GM12873 (cell line): ENCODE measurements at regions not wholly inside any gene's neighbourhood (a gene's known extent, or its start where the extent isn't known, plus 50 kb on each side); places are given as distances from the start of the nearest gene placed in this dataset.

Source experiments
- TF ChIP-seq, protein P1 (sequence below): IDR thresholded peaks from 2 replicates; pipeline ENCODE4 v1.5.1; 2012; ENCODE audit warnings: low read depth, mild to moderate bottlenecking, moderate library complexity, low read length, control low read depth; ENCODE audit not compliant: insufficient read depth; ENCODE audit errors: missing control alignments

DNA sequence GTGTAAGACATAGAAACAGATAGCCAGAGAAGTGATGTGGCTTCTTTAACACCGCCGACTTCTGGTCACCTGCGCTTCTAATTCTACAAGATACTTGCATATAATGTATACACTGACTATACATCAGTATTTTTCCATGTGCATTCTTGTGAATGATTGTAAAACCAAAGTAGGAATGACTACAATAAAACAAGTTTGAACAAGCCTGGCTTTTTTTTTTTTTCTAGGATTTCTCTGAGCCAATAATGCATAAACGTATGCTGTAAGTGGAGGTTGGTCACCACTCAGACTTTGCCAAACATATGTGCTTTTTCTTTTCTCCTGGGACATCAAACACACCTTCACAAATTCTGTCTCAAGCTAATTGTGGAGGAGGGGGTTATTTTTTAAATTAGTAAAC, 237.8 kb upstream of the KIRREL3 start:
- TF ChIP-seq, protein P1, sequence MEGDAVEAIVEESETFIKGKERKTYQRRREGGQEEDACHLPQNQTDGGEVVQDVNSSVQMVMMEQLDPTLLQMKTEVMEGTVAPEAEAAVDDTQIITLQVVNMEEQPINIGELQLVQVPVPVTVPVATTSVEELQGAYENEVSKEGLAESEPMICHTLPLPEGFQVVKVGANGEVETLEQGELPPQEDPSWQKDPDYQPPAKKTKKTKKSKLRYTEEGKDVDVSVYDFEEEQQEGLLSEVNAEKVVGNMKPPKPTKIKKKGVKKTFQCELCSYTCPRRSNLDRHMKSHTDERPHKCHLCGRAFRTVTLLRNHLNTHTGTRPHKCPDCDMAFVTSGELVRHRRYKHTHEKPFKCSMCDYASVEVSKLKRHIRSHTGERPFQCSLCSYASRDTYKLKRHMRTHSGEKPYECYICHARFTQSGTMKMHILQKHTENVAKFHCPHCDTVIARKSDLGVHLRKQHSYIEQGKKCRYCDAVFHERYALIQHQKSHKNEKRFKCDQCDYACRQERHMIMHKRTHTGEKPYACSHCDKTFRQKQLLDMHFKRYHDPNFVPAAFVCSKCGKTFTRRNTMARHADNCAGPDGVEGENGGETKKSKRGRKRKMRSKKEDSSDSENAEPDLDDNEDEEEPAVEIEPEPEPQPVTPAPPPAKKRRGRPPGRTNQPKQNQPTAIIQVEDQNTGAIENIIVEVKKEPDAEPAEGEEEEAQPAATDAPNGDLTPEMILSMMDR, result no peak

DNA sequence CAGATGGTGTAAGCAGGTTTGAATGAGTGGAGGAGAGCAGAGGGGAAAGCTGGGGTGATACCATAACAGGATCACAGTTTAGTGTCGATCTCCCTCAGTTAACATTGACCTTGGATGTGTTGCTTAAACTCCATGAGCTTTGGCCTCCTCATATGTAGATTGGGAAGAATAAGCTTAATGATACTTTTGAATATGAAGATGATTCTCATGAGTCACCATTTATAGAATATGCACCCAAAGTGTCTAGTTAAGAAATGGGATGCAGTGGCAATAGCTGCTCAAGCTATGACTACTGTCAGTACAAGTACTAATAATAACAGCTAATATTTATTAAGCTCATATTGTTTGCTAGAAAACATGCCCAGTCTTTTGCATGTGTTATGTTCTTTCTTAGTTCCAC, 236.2 kb upstream of the KIRREL3 start:
- TF ChIP-seq, protein P1, result no peak

DNA sequence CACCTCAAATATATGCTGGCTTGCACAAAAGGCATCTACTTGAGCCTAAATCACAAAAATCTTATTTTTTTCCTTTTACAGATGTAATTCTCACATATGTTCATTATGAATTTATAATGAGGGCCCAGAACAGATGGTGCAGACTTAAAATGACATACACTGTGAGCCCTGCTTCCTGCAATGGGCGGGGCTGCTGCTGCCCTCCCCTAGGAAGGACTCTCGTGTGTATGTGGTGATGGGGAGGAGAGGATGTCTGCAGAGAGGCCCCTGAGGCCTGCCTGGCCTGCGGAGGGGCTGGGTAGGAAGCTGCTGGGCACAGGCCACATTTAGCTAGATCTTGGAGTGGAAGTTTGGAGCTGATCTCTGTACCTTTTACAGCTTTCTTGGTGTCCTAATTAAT, 233.4 kb upstream of the KIRREL3 start:
- TF ChIP-seq, protein P1, result no peak

GRCh38 chr11:127230392-127230791, 229.8 kb upstream of the KIRREL3 start:
- TF ChIP-seq, protein P1, result no peak

DNA sequence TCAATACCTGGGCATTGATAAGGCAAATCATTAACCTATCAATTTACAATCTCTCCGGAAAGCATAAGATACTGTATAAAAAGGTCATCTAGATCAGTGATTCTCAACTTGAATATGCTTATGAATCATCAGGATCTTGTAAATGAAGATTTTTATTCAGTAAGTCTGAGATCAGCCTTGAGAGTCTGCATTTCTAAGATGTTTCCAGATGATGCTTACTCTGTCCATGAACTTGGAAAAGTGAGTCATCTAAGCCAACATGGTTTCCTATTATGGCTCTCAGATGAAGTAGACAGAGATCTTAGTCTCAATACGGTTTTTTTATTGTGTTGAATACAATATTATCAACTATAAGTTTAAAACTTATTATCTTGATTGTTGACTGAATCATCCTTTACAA, 226.4 kb upstream of the KIRREL3 start:
- TF ChIP-seq, protein P1, result no peak

- TF ChIP-seq, protein P1, result no peak
Measured at GRCh38 chr11:127226380-127226779, 225.8 kb upstream of the KIRREL3 start.

- TF ChIP-seq, protein P1, result no peak
Measured at GRCh38 chr11:127225619-127226018, 225.0 kb upstream of the KIRREL3 start.
